WTC11 (cell line): ENCODE measurements at regions not wholly inside any gene's neighbourhood (a gene's known extent, or its start where the extent isn't known, plus 50 kb on each side); places are given as distances from the start of the nearest gene placed in this dataset.

ENCODE experiments used
- AFF4 ChIP-seq: sonication (generic); formaldehyde crosslinking; IDR thresholded peaks from 2 replicates; pipeline ENCODE4 v1.8.1; 2023; ENCODE audit warnings: mild to moderate bottlenecking, missing genetic modification reagents, borderline replicate concordance
- ARID4B ChIP-seq: sonication (generic); formaldehyde crosslinking; IDR thresholded peaks from 2 replicates; pipeline ENCODE4 v1.8.0; 2023; ENCODE audit warnings: missing genetic modification reagents, mild to moderate bottlenecking, borderline replicate concordance
- ATF2 ChIP-seq: sonication (generic); formaldehyde crosslinking; IDR thresholded peaks from 2 replicates; pipeline ENCODE4 v1.8.1; 2022; ENCODE audit warnings: low read depth, missing genetic modification reagents, borderline replicate concordance
- E2F1 ChIP-seq: sonication (generic); formaldehyde crosslinking; IDR thresholded peaks from 2 replicates; pipeline ENCODE4 v1.8.0; 2022; ENCODE audit warnings: mild to moderate bottlenecking, missing genetic modification reagents
- FOXP4 ChIP-seq: sonication (generic); formaldehyde crosslinking; IDR thresholded peaks from 2 replicates; pipeline ENCODE4 v1.8.0; 2022; ENCODE audit warnings: mild to moderate bottlenecking, missing genetic modification reagents
- IRF2 ChIP-seq: sonication (generic); formaldehyde crosslinking; IDR thresholded peaks from 2 replicates; pipeline ENCODE4 v1.8.0; 2022; ENCODE audit warnings: low read depth, missing genetic modification reagents, borderline replicate concordance
- MYBL2 ChIP-seq: sonication (generic); formaldehyde crosslinking; IDR thresholded peaks from 2 replicates; pipeline ENCODE4 v1.8.1; 2023; ENCODE audit warnings: mild to moderate bottlenecking, moderate library complexity, missing genetic modification reagents
- STAT6 ChIP-seq: sonication (generic); formaldehyde crosslinking; conservative IDR thresholded peaks from 2 replicates; pipeline ENCODE4 v1.8.1; 2023; ENCODE audit warnings: mild to moderate bottlenecking, low read depth, missing genetic modification reagents, moderate library complexity
- ZBTB21 ChIP-seq: sonication (generic); formaldehyde crosslinking; IDR thresholded peaks from 2 replicates; pipeline ENCODE4 v1.8.1; 2023; ENCODE audit warnings: mild to moderate bottlenecking, missing genetic modification reagents, borderline replicate concordance
- ZMAT4 ChIP-seq: fragments of 250-450 bp; sonication (Bioruptor Pico); IDR thresholded peaks from 2 replicates; pipeline ENCODE4 v1.9.0; 2021; ENCODE audit warnings: mild to moderate bottlenecking
- ZNF416 ChIP-seq: fragments of 250-450 bp; sonication (Bioruptor Pico); IDR thresholded peaks from 2 replicates; pipeline ENCODE4 v1.9.0; 2021; ENCODE audit warnings: mild to moderate bottlenecking, inconsistent platforms
- ZNF425 ChIP-seq: fragments of 250-450 bp; sonication (Bioruptor Pico); conservative IDR thresholded peaks from 2 replicates; pipeline ENCODE4 v1.9.0; 2021; ENCODE audit warnings: mild to moderate bottlenecking

- no peak for TF ChIP-seq AFF4
- no peak for TF ChIP-seq ZNF425 (CRISPR knock-in tag)
- TF ChIP-seq ZNF416, result no peak
- no peak for TF ChIP-seq IRF2 (CRISPR knock-in tag)
- TF ChIP-seq STAT6 (CRISPR knock-in tag), result no peak
- TF ChIP-seq ZMAT4 (CRISPR knock-in tag), result no peak
- TF ChIP-seq ARID4B (CRISPR knock-in tag), result no peak
- TF ChIP-seq E2F1 (CRISPR knock-in tag), result no peak
- TF ChIP-seq ATF2 (CRISPR knock-in tag), result no peak
- no peak for TF ChIP-seq ZBTB21 (CRISPR knock-in tag)
- no peak for TF ChIP-seq MYBL2 (CRISPR knock-in tag)
- no peak for TF ChIP-seq FOXP4 (CRISPR knock-in tag)
- TF ChIP-seq, all 79 proteins: peak for 0
Observed at GRCh38 chr9:85262333-85262732, 479.4 kb downstream of the AGTPBP1 start (continued).
